ENCODE measurements at regions not wholly inside any gene's neighbourhood (a gene's known extent, or its start where the extent isn't known, plus 50 kb on each side); places are given as distances from the start of the nearest gene placed in this dataset.

- Histone ChIP-seq H3K9ac (ENCODE audit: low read length) (no peak overlapping the region), H3K79me2 (replicated peaks; ENCODE audit: insufficient read depth, low read length) (no peaks in the 10 kb centered on the region), H3K4me2 (ENCODE audit: low read length) (no peak overlapping the region), H3K36me3 (ENCODE audit: insufficient read depth, low read length) (no peaks in the 10 kb centered on the region), H3K27me3 (ENCODE audit: insufficient read depth, low read depth, low read length) (no peaks in the 10 kb centered on the region), H2AFZ (ENCODE audit: low read depth, low read length) (no peak overlapping the region), H3K27ac (ENCODE audit: low read length) (no peak overlapping the region), H4K20me1 (ENCODE audit: insufficient read depth) (no peaks in the 10 kb centered on the region), H3K9me3 (ENCODE audit: low read length) (no peaks in the 10 kb centered on the region), H3F3A (ENCODE audit: insufficient read depth, low read length, poor library complexity, severe bottlenecking) (no peaks in the 10 kb centered on the region), H3K4me3 (ENCODE audit: low read length) (no peak overlapping the region), H3K9me2 (ENCODE audit: insufficient read depth, low read length) (no peaks in the 10 kb centered on the region)
- TF ChIP-seq EZH2 (IDR thresholded peaks at IDR 0.05; ENCODE audit: borderline replicate concordance, insufficient read depth, low read length, poor library complexity, severe bottlenecking) (no peak), EP300 (conservative IDR thresholded peaks at IDR 0.05; ENCODE audit: poor library complexity, severe bottlenecking) (no peak), SMC3 (conservative IDR thresholded peaks at IDR 0.05; ENCODE audit: poor library complexity) (no peak)
- TF ChIP-seq, protein P1, sequence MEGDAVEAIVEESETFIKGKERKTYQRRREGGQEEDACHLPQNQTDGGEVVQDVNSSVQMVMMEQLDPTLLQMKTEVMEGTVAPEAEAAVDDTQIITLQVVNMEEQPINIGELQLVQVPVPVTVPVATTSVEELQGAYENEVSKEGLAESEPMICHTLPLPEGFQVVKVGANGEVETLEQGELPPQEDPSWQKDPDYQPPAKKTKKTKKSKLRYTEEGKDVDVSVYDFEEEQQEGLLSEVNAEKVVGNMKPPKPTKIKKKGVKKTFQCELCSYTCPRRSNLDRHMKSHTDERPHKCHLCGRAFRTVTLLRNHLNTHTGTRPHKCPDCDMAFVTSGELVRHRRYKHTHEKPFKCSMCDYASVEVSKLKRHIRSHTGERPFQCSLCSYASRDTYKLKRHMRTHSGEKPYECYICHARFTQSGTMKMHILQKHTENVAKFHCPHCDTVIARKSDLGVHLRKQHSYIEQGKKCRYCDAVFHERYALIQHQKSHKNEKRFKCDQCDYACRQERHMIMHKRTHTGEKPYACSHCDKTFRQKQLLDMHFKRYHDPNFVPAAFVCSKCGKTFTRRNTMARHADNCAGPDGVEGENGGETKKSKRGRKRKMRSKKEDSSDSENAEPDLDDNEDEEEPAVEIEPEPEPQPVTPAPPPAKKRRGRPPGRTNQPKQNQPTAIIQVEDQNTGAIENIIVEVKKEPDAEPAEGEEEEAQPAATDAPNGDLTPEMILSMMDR (IDR thresholded peaks at IDR 0.05; ENCODE audit: poor library complexity, severe bottlenecking), result no peak
Measured at GRCh38 chr4:94116842-94117241, 90.8 kb upstream of the SMARCAD1 start.

DNA sequence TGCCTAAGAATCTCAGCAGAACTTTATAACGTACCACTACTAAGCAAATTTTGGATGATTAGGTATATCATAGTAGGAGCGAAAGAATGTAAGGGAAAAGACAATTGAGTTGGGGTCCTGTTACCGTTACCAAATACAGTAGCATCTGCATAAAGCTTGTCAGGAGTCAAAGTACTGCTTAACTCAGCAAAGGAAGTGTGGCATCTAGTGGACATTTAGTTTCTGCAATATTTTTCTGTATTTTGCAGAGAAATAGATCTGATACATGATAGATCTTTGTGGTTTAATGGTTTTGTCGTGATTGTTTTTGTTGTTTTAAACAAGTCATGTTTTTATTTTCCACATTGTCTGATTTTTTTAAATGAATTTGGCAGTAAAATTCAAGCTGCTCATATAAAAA, 81.0 kb upstream of the SMARCAD1 start:
- H3K9me2 ChIP-seq (ENCODE audit: insufficient read depth, low read length), result no peaks in the 10 kb centered on the region

GRCh38 chr4:94127707-94128328, 79.8 kb upstream of the SMARCAD1 start:
- Histone ChIP-seq H3K9me3 (ENCODE audit: low read length) (no peaks in the 10 kb centered on the region), H3K36me3 (ENCODE audit: insufficient read depth, low read length) (no peaks in the 10 kb centered on the region), H3K9me2 (ENCODE audit: insufficient read depth, low read length) (no peaks in the 10 kb centered on the region), H4K20me1 (ENCODE audit: insufficient read depth) (no peaks in the 10 kb centered on the region), H3K9ac (ENCODE audit: low read length) (no peak overlapping the region), H3K27me3 (ENCODE audit: insufficient read depth, low read depth, low read length) (no peaks in the 10 kb centered on the region), H3K79me2 (replicated peaks; ENCODE audit: insufficient read depth, low read length) (no peaks in the 10 kb centered on the region), H3K27ac (ENCODE audit: low read length) (no peak overlapping the region), H2AFZ (ENCODE audit: low read depth, low read length) (no peak overlapping the region), H3K4me3 (ENCODE audit: low read length) (no peak overlapping the region), H3K4me2 (ENCODE audit: low read length) (no peak overlapping the region), H3F3A (ENCODE audit: insufficient read depth, low read length, poor library complexity, severe bottlenecking) (no peaks in the 10 kb centered on the region)
- TF ChIP-seq REST (IDR thresholded peaks at IDR 0.05; ENCODE audit: borderline replicate concordance) (no peak), EP300 (conservative IDR thresholded peaks at IDR 0.05; ENCODE audit: poor library complexity, severe bottlenecking) (no peak)
- TF ChIP-seq, protein P1 (IDR thresholded peaks at IDR 0.05; ENCODE audit: poor library complexity, severe bottlenecking), result peak; percentile 46

More for the DNA sequence above, 81.0 kb upstream of the SMARCAD1 start:
- Histone ChIP-seq H3K79me2 (replicated peaks; ENCODE audit: insufficient read depth, low read length) (no peaks in the 10 kb centered on the region), H3K4me3 (ENCODE audit: low read length) (no peak overlapping the region), H3K27ac (ENCODE audit: low read length) (no peak overlapping the region), H4K20me1 (ENCODE audit: insufficient read depth) (no peaks in the 10 kb centered on the region), H2AFZ (ENCODE audit: low read depth, low read length) (no peak overlapping the region), H3K36me3 (ENCODE audit: insufficient read depth, low read length) (no peaks in the 10 kb centered on the region), H3K4me2 (ENCODE audit: low read length) (no peak overlapping the region), H3K9ac (ENCODE audit: low read length) (no peak overlapping the region), H3K9me3 (ENCODE audit: low read length) (no peaks in the 10 kb centered on the region), H3F3A (ENCODE audit: insufficient read depth, low read length, poor library complexity, severe bottlenecking) (no peaks in the 10 kb centered on the region), H3K27me3 (ENCODE audit: insufficient read depth, low read depth, low read length) (no peaks in the 10 kb centered on the region)
- TF ChIP-seq RAD21 (conservative IDR thresholded peaks at IDR 0.05) (peak; percentile 77), SMC3 (conservative IDR thresholded peaks at IDR 0.05; ENCODE audit: poor library complexity) (peak; percentile 76), EP300 (conservative IDR thresholded peaks at IDR 0.05; ENCODE audit: poor library complexity, severe bottlenecking) (no peak)
- TF ChIP-seq, protein P1 (IDR thresholded peaks at IDR 0.05; ENCODE audit: poor library complexity, severe bottlenecking), result peak; percentile 76

Data from neural cell (in vitro differentiated cells).